ENCODE measurements at regions not wholly inside any gene's neighbourhood (a gene's known extent, or its start where the extent isn't known, plus 50 kb on each side); places are given as distances from the start of the nearest gene placed in this dataset.

DNA sequence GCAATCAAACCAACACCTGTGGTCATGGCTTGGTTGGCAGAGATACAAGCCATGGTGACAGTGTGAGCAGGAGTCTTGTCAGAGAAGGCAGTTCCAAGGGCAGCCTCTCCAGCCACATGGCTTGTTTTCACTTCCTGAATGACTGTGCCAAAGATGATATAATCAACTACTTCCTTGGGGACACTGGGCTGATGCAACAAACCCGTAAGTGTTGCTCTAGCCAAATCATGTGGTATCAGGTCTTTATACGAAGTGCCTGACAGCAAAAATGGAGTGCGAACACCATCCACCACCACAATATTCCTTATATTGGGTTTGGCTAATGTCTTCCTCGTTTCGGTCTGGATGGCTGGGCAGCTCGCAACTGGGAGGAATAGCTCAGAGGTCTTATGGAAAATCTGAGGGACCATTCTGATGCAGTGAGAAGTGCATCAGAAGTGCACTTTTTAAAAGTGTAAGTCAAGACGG is 922.0 kb downstream of the NLGN4X start:
- TF ChIP-seq, protein P1, sequence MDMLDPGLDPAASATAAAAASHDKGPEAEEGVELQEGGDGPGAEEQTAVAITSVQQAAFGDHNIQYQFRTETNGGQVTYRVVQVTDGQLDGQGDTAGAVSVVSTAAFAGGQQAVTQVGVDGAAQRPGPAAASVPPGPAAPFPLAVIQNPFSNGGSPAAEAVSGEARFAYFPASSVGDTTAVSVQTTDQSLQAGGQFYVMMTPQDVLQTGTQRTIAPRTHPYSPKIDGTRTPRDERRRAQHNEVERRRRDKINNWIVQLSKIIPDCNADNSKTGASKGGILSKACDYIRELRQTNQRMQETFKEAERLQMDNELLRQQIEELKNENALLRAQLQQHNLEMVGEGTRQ (IDR thresholded peaks at IDR 0.05), result no peak
- TF ChIP-seq RFX5 (IDR thresholded peaks at IDR 0.05) (no peak), POLR2A (IDR thresholded peaks at IDR 0.05; ENCODE audit: low read length) (no peak), RNF2 (IDR thresholded peaks at IDR 0.05; ENCODE audit: borderline replicate concordance, low read depth) (no peak), CBX2 (IDR thresholded peaks at IDR 0.05; ENCODE audit: borderline replicate concordance, low read depth) (no peak), HDAC2 (IDR thresholded peaks at IDR 0.05) (no peak), EP300 (IDR thresholded peaks at IDR 0.05) (no peak), ZFP36 (IDR thresholded peaks at IDR 0.05; ENCODE audit: borderline replicate concordance, partially characterized antibody) (no peak)
- TF ChIP-seq, protein P2, sequence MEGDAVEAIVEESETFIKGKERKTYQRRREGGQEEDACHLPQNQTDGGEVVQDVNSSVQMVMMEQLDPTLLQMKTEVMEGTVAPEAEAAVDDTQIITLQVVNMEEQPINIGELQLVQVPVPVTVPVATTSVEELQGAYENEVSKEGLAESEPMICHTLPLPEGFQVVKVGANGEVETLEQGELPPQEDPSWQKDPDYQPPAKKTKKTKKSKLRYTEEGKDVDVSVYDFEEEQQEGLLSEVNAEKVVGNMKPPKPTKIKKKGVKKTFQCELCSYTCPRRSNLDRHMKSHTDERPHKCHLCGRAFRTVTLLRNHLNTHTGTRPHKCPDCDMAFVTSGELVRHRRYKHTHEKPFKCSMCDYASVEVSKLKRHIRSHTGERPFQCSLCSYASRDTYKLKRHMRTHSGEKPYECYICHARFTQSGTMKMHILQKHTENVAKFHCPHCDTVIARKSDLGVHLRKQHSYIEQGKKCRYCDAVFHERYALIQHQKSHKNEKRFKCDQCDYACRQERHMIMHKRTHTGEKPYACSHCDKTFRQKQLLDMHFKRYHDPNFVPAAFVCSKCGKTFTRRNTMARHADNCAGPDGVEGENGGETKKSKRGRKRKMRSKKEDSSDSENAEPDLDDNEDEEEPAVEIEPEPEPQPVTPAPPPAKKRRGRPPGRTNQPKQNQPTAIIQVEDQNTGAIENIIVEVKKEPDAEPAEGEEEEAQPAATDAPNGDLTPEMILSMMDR (IDR thresholded peaks at IDR 0.05), result no peak
- TF ChIP-seq, protein P3, sequence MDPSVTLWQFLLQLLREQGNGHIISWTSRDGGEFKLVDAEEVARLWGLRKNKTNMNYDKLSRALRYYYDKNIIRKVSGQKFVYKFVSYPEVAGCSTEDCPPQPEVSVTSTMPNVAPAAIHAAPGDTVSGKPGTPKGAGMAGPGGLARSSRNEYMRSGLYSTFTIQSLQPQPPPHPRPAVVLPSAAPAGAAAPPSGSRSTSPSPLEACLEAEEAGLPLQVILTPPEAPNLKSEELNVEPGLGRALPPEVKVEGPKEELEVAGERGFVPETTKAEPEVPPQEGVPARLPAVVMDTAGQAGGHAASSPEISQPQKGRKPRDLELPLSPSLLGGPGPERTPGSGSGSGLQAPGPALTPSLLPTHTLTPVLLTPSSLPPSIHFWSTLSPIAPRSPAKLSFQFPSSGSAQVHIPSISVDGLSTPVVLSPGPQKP (IDR thresholded peaks at IDR 0.05; ENCODE audit: low read depth, low read length), result no peak
- TF ChIP-seq, protein P4, sequence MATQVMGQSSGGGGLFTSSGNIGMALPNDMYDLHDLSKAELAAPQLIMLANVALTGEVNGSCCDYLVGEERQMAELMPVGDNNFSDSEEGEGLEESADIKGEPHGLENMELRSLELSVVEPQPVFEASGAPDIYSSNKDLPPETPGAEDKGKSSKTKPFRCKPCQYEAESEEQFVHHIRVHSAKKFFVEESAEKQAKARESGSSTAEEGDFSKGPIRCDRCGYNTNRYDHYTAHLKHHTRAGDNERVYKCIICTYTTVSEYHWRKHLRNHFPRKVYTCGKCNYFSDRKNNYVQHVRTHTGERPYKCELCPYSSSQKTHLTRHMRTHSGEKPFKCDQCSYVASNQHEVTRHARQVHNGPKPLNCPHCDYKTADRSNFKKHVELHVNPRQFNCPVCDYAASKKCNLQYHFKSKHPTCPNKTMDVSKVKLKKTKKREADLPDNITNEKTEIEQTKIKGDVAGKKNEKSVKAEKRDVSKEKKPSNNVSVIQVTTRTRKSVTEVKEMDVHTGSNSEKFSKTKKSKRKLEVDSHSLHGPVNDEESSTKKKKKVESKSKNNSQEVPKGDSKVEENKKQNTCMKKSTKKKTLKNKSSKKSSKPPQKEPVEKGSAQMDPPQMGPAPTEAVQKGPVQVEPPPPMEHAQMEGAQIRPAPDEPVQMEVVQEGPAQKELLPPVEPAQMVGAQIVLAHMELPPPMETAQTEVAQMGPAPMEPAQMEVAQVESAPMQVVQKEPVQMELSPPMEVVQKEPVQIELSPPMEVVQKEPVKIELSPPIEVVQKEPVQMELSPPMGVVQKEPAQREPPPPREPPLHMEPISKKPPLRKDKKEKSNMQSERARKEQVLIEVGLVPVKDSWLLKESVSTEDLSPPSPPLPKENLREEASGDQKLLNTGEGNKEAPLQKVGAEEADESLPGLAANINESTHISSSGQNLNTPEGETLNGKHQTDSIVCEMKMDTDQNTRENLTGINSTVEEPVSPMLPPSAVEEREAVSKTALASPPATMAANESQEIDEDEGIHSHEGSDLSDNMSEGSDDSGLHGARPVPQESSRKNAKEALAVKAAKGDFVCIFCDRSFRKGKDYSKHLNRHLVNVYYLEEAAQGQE (IDR thresholded peaks at IDR 0.05), result no peak
- TF ChIP-seq, protein P5, sequence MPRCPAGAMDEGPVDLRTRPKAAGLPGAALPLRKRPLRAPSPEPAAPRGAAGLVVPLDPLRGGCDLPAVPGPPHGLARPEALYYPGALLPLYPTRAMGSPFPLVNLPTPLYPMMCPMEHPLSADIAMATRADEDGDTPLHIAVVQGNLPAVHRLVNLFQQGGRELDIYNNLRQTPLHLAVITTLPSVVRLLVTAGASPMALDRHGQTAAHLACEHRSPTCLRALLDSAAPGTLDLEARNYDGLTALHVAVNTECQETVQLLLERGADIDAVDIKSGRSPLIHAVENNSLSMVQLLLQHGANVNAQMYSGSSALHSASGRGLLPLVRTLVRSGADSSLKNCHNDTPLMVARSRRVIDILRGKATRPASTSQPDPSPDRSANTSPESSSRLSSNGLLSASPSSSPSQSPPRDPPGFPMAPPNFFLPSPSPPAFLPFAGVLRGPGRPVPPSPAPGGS (IDR thresholded peaks at IDR 0.05), result no peak

All from A549 (cell line).